Adrenal gland (tissue), 5 donors: ENCODE measurements at regions not wholly inside any gene's neighbourhood (a gene's known extent, or its start where the extent isn't known, plus 50 kb on each side); places are given as distances from the start of the nearest gene placed in this dataset.

Experiments used
- POLR2A ChIP-seq, 2 donors: fragments of 450-650 bp; IDR thresholded peaks; one replicate each; pipeline ENCODE4 v1.6.1; 2017; ENCODE audit warnings: antibody characterized with exemption in 2 of 2, mild to moderate bottlenecking in 2 of 2, moderate library complexity in 1 of 2
- TF ChIP-seq, protein P1 (sequence below), 6 experiments: fragments of 450-650 bp in 4 of 6; fragments of 200-600 bp in 2 of 6; sonication (generic) in 1 of 6; IDR thresholded peaks; 1 replicate in 5 of 6; 2 replicates in 1 of 6; pipeline versions ENCODE4 v1.5.1 to v1.8.0; 2016 to 2021; ENCODE audit warnings: antibody characterized with exemption in 6 of 6, mild to moderate bottlenecking in 2 of 6, moderate library complexity in 1 of 6
- donor health status: DM: no; HTN: no; CAD: no.

DNA sequence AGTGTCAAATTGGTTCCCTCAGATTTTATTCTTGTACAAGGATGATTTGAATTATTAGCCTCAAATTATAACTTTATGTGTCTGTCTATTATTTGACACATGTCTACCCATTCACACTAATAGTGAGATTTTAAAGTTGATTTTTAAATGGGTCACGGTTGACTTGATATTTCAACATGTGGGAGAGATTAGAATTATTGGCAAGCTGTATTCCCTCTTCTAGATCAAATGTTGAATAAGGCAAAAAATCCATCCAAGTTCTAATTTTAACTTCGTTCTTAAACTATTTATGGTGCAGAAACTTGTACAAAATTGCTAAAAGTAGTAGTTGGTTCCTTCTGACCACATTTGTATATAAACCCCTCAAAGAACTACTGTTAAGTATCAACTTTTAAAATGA lies 1498.0 kb downstream of the STIM2 start:
- TF ChIP-seq, protein P1, sequence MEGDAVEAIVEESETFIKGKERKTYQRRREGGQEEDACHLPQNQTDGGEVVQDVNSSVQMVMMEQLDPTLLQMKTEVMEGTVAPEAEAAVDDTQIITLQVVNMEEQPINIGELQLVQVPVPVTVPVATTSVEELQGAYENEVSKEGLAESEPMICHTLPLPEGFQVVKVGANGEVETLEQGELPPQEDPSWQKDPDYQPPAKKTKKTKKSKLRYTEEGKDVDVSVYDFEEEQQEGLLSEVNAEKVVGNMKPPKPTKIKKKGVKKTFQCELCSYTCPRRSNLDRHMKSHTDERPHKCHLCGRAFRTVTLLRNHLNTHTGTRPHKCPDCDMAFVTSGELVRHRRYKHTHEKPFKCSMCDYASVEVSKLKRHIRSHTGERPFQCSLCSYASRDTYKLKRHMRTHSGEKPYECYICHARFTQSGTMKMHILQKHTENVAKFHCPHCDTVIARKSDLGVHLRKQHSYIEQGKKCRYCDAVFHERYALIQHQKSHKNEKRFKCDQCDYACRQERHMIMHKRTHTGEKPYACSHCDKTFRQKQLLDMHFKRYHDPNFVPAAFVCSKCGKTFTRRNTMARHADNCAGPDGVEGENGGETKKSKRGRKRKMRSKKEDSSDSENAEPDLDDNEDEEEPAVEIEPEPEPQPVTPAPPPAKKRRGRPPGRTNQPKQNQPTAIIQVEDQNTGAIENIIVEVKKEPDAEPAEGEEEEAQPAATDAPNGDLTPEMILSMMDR (IDR thresholded peaks at IDR 0.05): no peak
- no peak for TF ChIP-seq POLR2A (IDR thresholded peaks at IDR 0.05)
